ENCODE measurements at regions not wholly inside any gene's neighbourhood (a gene's known extent, or its start where the extent isn't known, plus 50 kb on each side); places are given as distances from the start of the nearest gene placed in this dataset.

DNA sequence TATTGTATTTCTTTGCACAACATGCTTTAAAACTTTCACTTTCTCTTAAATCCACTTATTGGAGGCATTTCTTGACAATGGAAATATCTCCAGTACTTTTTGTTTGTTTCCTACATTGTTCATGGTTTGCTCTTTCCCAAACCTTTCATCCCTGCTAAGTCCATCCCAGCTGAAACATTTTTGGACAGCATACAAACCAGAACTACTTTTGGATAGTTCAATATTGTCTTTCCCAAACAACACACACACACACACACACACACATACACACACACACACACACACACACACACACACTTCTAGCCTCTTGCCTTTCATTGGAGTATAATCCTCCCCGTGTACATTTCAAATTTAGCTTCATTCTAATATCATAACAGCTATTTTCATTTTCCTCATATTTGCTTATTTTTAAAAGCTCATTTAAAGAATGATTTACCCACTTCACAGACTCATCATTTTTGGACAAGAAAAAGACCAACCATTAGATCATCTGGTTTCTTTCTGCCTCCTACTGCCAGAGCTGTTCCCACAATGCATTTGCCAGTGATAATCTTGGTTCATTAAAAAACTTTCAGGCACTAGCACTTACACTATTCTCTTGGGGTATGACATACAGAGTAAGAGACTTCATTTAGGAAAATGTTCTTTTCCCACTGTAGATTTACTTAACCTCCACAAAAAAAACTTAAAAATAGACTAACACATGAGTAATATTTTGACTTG lies 248.1 kb downstream of the CD109 start:
- no peak for TF ChIP-seq POLR2A (IDR thresholded peaks at IDR 0.05)
- TF ChIP-seq, protein P1, sequence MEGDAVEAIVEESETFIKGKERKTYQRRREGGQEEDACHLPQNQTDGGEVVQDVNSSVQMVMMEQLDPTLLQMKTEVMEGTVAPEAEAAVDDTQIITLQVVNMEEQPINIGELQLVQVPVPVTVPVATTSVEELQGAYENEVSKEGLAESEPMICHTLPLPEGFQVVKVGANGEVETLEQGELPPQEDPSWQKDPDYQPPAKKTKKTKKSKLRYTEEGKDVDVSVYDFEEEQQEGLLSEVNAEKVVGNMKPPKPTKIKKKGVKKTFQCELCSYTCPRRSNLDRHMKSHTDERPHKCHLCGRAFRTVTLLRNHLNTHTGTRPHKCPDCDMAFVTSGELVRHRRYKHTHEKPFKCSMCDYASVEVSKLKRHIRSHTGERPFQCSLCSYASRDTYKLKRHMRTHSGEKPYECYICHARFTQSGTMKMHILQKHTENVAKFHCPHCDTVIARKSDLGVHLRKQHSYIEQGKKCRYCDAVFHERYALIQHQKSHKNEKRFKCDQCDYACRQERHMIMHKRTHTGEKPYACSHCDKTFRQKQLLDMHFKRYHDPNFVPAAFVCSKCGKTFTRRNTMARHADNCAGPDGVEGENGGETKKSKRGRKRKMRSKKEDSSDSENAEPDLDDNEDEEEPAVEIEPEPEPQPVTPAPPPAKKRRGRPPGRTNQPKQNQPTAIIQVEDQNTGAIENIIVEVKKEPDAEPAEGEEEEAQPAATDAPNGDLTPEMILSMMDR (IDR thresholded peaks at IDR 0.05 in 4 of 5, conservative IDR thresholded peaks at IDR 0.05 in 1 of 5) = no peak
- H3K36me3 ChIP-seq = no peaks in the 10 kb centered on the region
- ATAC-seq = no peak
- intact Hi-C loops (cut with DNase I; ENCODE audit: low total_unique reads) = no loop called here
- H3K27ac ChIP-seq = no peak overlapping the region
- in situ Hi-C loops (cut with MboI; ENCODE audit: low sequenced_read_pairs in 4 of 4) = no loop called here
- H3K9me3 ChIP-seq = no peaks in the 10 kb centered on the region
- no peak for DNase-seq
- no peak overlapping the region for H3K4me3 ChIP-seq
- H3K27me3 ChIP-seq = no peaks in the 10 kb centered on the region
- H3K4me1 ChIP-seq = no peaks in the 10 kb centered on the region

DNA sequence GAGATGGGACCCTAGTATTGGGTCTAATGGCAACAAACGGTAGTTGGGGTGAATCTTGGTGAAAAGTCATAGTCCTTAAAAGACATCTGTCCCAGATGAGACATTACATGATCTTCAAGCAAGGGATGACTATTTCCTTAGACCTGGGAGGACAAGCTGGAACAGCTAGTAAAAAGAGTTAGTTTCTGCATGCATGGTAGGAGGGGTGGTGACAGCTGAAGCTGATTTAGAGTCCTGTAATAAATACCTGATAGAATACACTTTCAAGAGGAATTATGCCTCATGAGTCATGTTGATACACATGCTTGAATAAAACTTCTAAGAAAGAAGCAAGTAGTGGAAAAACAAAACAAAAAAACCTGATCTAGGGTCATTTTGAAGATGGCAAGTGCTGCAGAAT lies 247.4 kb downstream of the CD109 start:
- TF ChIP-seq, protein P1 (IDR thresholded peaks at IDR 0.05 in 4 of 5, conservative IDR thresholded peaks at IDR 0.05 in 1 of 5) = no peak
- no peak for TF ChIP-seq POLR2A (IDR thresholded peaks at IDR 0.05)
- ATAC-seq (no peak), DNase-seq (no peak)
- Histone ChIP-seq H3K4me1 (no peaks in the 10 kb centered on the region), H3K9me3 (no peaks in the 10 kb centered on the region), H3K36me3 (no peaks in the 10 kb centered on the region), H3K4me3 (no peak overlapping the region), H3K27ac (no peak overlapping the region), H3K27me3 (no peaks in the 10 kb centered on the region)
- intact Hi-C loops (cut with DNase I; ENCODE audit: low total_unique reads) = no loop called here
- in situ Hi-C loops (cut with MboI; ENCODE audit: low sequenced_read_pairs in 4 of 4) = no loop called here

DNA sequence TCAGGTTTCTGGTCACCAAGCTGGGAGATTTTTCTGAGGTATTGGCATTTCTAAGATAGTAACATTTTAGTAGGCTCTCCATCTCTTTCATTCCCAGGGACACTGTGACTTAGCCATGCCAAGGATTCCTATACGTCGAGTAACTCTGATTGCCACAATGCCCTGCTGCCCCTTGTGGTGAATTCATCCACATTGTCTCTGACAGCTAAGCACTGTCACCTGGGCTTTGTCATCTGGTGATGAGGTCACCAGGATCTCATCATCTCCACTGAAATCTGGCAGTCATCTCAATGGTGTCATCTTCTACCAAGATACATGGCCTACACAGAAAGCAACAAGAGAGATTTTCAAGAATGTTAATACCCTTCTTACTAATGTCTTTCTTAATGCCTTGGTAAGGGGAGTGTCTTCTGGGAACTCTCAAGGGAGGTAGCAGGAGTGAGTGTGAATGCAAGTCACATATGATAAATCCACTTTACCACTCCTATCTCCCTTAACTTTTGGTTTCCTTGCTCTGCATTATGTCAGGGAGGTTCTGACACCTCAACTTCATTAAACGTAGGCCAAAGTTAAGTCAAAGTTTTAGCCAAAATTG lies 246.7 kb downstream of the CD109 start:
- Histone ChIP-seq H3K4me1 (no peaks in the 10 kb centered on the region), H3K36me3 (no peaks in the 10 kb centered on the region), H3K27me3 (no peaks in the 10 kb centered on the region), H3K27ac (no peak overlapping the region), H3K4me3 (no peak overlapping the region), H3K9me3 (no peaks in the 10 kb centered on the region)
- no peak for TF ChIP-seq POLR2A (IDR thresholded peaks at IDR 0.05)
- TF ChIP-seq, protein P1 (IDR thresholded peaks at IDR 0.05 in 4 of 5, conservative IDR thresholded peaks at IDR 0.05 in 1 of 5) = no peak
- in situ Hi-C loops (cut with MboI; ENCODE audit: low sequenced_read_pairs in 4 of 4) = no loop called here
- intact Hi-C loops (cut with DNase I; ENCODE audit: low total_unique reads) = no loop called here
- no peak for DNase-seq
- ATAC-seq = no peak

- in situ Hi-C loops (cut with MboI; ENCODE audit: low sequenced_read_pairs in 4 of 4) = no loop called here
- intact Hi-C loops (cut with DNase I; ENCODE audit: low total_unique reads) = no loop called here
These were observed 245.9 kb downstream of the CD109 start for GRCh38 chr6:73941892-73942291.

More at GRCh38 chr6:73941892-73942291, 245.9 kb downstream of the CD109 start:
- Histone ChIP-seq H3K36me3 (no peaks in the 10 kb centered on the region), H3K9me3 (no peaks in the 10 kb centered on the region), H3K27ac (no peak overlapping the region), H3K27me3 (no peaks in the 10 kb centered on the region), H3K4me1 (no peaks in the 10 kb centered on the region), H3K4me3 (no peak overlapping the region)
- TF ChIP-seq, protein P1 (IDR thresholded peaks at IDR 0.05 in 4 of 5, conservative IDR thresholded peaks at IDR 0.05 in 1 of 5) = no peak
- no peak for TF ChIP-seq POLR2A (IDR thresholded peaks at IDR 0.05)
- DNase-seq = no peak
- no peak for ATAC-seq
